ENCODE measurements at regions not wholly inside any gene's neighbourhood (a gene's known extent, or its start where the extent isn't known, plus 50 kb on each side); places are given as distances from the start of the nearest gene placed in this dataset.

GRCh38 chr10:57294698-57295097 is 933.6 kb upstream of the ZWINT start:
- H3K9ac ChIP-seq (ENCODE audit: low read length): no peak overlapping the region
- no peak overlapping the region for H3K27ac ChIP-seq (ENCODE audit: low read length in 2 of 2)
- Mint-ChIP-seq H3K4me1 (peaks cover 4% of the 10 kb centered on the region), H3K4me3 (no peak overlapping the region), H3K27ac (no peak overlapping the region), H3K9me3 (ENCODE audit: insufficient read depth) (no peaks in the 10 kb centered on the region), H3K27me3 (no peaks in the 10 kb centered on the region)
- no peaks in the 10 kb centered on the region for H3K27me3 ChIP-seq (replicated peaks in 1 of 4; ENCODE audit: control extremely low read depth in 1 of 4, control insufficient read depth in 3 of 4, insufficient read depth in 4 of 4, low read length in 3 of 4)
- ATAC-seq (ENCODE audit: low read depth): no peak
- H4K20me1 ChIP-seq (ENCODE audit: control insufficient read depth, insufficient read depth, low read length, poor library complexity, severe bottlenecking): no peaks in the 10 kb centered on the region
- H3K9me3 ChIP-seq (ENCODE audit: control extremely low read depth in 1 of 3, control insufficient read depth in 2 of 3, insufficient read depth in 1 of 3, low read length in 2 of 3): no peaks in the 10 kb centered on the region
- TF ChIP-seq EZH2 (IDR thresholded peaks at IDR 0.05; ENCODE audit: borderline replicate concordance, insufficient read depth, low read depth, low read length, poor library complexity, severe bottlenecking): no peak
- no peak for TF ChIP-seq CTCF (IDR thresholded peaks at IDR 0.05)
- no peaks in the 10 kb centered on the region for H3K79me2 ChIP-seq (ENCODE audit: control insufficient read depth, insufficient read depth, low read length)
- H3K36me3 ChIP-seq (replicated peaks in 1 of 2; ENCODE audit: control extremely low read depth in 1 of 2, control insufficient read depth in 1 of 2, extremely low read depth in 1 of 2, insufficient read depth in 2 of 2, low read length in 1 of 2): no peaks in the 10 kb centered on the region
- no peak overlapping the region for H3K4me3 ChIP-seq (ENCODE audit: control extremely low read depth in 1 of 5, extremely low read depth in 1 of 5, insufficient read depth in 1 of 5, low read depth in 2 of 5, low read length in 4 of 5)
- no peak for DNase-seq
- WGBS (ENCODE audit: insufficient coverage): 83% methylated on average over 1 of the region's 1 CpG
- no peaks in the 10 kb centered on the region for H3K4me1 ChIP-seq (ENCODE audit: control insufficient read depth in 2 of 2, insufficient read depth in 2 of 2, low read length in 2 of 2)
- no peak overlapping the region for H2AFZ ChIP-seq (ENCODE audit: insufficient read depth, low read depth, low read length, poor library complexity, severe bottlenecking)
- intact Hi-C loops (cut with micrococcal nuclease): no loop called here
- CTCF ChIA-PET: no interaction called here
- H3K4me2 ChIP-seq (replicated peaks; ENCODE audit: low read depth, low read length, poor library complexity, severe bottlenecking): no peak overlapping the region
- POLR2A ChIA-PET: no interaction called here

- no peak for DNase-seq
- no peaks in the 10 kb centered on the region for H3K9me3 Mint-ChIP-seq (ENCODE audit: insufficient read depth)
- no peaks in the 10 kb centered on the region for H3K36me3 ChIP-seq (replicated peaks in 1 of 2; ENCODE audit: control extremely low read depth in 1 of 2, control insufficient read depth in 1 of 2, extremely low read depth in 1 of 2, insufficient read depth in 2 of 2, low read length in 1 of 2)
- no peaks in the 10 kb centered on the region for H3K4me1 Mint-ChIP-seq
- no peak overlapping the region for H3K4me3 ChIP-seq (ENCODE audit: control extremely low read depth in 1 of 5, extremely low read depth in 1 of 5, insufficient read depth in 1 of 5, low read depth in 2 of 5, low read length in 4 of 5)
- no peak for ATAC-seq (ENCODE audit: low read depth)
- H3K27ac ChIP-seq (ENCODE audit: low read length in 2 of 2): no peak overlapping the region
- H2AFZ ChIP-seq (ENCODE audit: insufficient read depth, low read depth, low read length, poor library complexity, severe bottlenecking): no peak overlapping the region
- H4K20me1 ChIP-seq (ENCODE audit: control insufficient read depth, insufficient read depth, low read length, poor library complexity, severe bottlenecking): no peaks in the 10 kb centered on the region
- ChIA-PET CTCF (no interaction called here), POLR2A (no interaction called here)
- H3K27ac Mint-ChIP-seq: no peak overlapping the region
- TF ChIP-seq EZH2 (IDR thresholded peaks at IDR 0.05; ENCODE audit: borderline replicate concordance, insufficient read depth, low read depth, low read length, poor library complexity, severe bottlenecking): no peak
- no peak for TF ChIP-seq CTCF (IDR thresholded peaks at IDR 0.05)
- H3K4me2 ChIP-seq (replicated peaks; ENCODE audit: low read depth, low read length, poor library complexity, severe bottlenecking): no peak overlapping the region
- no peaks in the 10 kb centered on the region for H3K79me2 ChIP-seq (ENCODE audit: control insufficient read depth, insufficient read depth, low read length)
- intact Hi-C loops (cut with micrococcal nuclease): no loop called here
- H3K4me3 Mint-ChIP-seq: no peak overlapping the region
- peaks cover 0 to 3% (median 0%) of the 10 kb centered on the region in 3 donors for H3K9me3 ChIP-seq (ENCODE audit: control extremely low read depth in 1 of 3, control insufficient read depth in 2 of 3, insufficient read depth in 1 of 3, low read length in 2 of 3)
- H3K4me1 ChIP-seq (ENCODE audit: control insufficient read depth in 2 of 2, insufficient read depth in 2 of 2, low read length in 2 of 2): no peaks in the 10 kb centered on the region
- H3K9ac ChIP-seq (ENCODE audit: low read length): no peak overlapping the region
- H3K27me3 Mint-ChIP-seq: no peaks in the 10 kb centered on the region
- no peaks in the 10 kb centered on the region for H3K27me3 ChIP-seq (replicated peaks in 1 of 4; ENCODE audit: control extremely low read depth in 1 of 4, control insufficient read depth in 3 of 4, insufficient read depth in 4 of 4, low read length in 3 of 4)
Observed at GRCh38 chr10:57288754-57289153, 927.7 kb upstream of the ZWINT start.
